ENCODE measurements at regions not wholly inside any gene's neighbourhood (a gene's known extent, or its start where the extent isn't known, plus 50 kb on each side); places are given as distances from the start of the nearest gene placed in this dataset.
A peak's percentile ranks its signal among the peaks of the same experiment; 100 is the strongest.

- no peak overlapping the region for H3K4me3 ChIP-seq (ENCODE audit: low read depth, low read length)
- DNase-seq (ENCODE audit: low read depth) = peak; percentile 28
- TF ChIP-seq CTCF (conservative IDR thresholded peaks at IDR 0.05; ENCODE audit: low read depth, low read length) = peak; percentile 37
Observed at GRCh38 chr12:72133497-72134055, 138.6 kb upstream of the TRHDE start.

DNA sequence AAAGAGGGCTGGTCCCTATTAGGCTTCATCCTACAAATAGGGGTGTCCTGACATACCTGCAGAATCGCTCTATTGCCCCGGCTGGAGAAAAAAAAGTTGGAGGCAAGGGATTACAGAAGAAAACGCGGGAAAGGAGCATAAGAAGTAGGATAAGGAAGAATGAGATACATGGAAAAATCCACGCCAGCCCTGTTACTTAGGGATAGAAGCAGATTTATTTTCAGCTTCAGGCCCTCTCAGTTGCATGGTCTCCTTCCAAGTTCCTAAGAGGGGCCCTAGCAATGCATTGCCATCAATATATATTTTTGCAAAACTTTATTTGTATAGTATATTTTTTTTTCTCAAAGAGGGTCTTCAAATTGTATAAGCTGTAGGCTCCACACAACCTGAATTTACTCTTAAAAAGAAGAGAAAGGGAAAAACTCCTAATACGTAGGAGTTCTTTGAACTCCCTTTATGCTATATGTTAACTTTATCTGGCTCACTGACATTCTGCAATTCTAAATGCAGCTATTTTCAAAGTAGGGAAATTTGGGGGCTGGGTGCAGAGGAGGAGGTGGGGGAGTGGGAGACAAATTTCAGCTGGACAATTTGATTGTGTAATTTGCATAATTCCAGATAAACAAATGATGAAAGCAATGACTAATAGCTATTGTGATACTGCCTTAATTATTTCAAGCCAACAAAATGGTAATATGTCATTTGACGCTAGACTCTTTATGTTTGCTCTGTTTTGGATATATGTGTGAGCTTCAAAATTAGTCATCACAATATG is 137.7 kb upstream of the TRHDE start:
- H3K4me3 ChIP-seq (ENCODE audit: low read depth, low read length) = no peak overlapping the region
- no peak for TF ChIP-seq CTCF (conservative IDR thresholded peaks at IDR 0.05; ENCODE audit: low read depth, low read length)
- DNase-seq (ENCODE audit: low read depth) = no peak

DNA sequence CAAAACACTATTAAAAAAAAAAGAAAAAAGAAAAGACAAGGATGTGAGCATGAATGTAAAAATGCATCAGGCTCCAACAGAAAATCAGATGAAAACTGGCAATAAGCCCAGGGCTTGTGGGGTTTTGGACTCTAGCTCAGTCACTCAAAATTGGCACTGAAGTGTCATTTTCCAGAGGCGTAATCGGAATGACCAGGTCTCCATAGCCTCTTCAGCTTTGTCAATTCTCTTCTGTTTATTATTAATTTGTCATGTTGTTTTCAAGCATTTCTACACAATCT is 137.2 kb upstream of the TRHDE start:
- no peak overlapping the region for H3K4me3 ChIP-seq (ENCODE audit: low read depth, low read length)
- no peak for TF ChIP-seq CTCF (conservative IDR thresholded peaks at IDR 0.05; ENCODE audit: low read depth, low read length)
- DNase-seq (ENCODE audit: low read depth) = no peak

DNA sequence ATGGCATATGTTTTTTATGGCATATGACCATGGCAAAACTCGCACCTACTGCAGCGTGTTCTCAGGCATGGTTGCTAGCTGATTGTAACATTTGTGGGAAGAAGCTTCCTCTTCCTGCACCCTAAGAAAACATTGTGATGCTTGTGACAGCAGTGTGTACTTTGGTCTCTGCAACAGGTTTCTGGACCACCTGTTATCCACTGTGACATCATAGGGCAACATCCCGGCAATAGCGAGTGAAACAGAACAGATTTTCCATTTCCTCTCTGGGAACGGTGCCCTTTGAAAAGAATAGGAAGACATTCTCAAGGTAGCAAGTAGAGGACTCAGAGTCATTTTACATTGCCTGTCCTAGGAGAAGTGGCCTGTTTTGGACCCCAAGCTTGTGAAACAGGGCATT is 135.4 kb upstream of the TRHDE start:
- TF ChIP-seq CTCF (conservative IDR thresholded peaks at IDR 0.05; ENCODE audit: low read depth, low read length) = no peak
- no peak for DNase-seq (ENCODE audit: low read depth)
- no peak overlapping the region for H3K4me3 ChIP-seq (ENCODE audit: low read depth, low read length)

GRCh38 chr12:72139411-72139810 is 132.8 kb upstream of the TRHDE start:
- DNase-seq (ENCODE audit: low read depth) = no peak
- H3K4me3 ChIP-seq (ENCODE audit: low read depth, low read length) = no peak overlapping the region
- TF ChIP-seq CTCF (conservative IDR thresholded peaks at IDR 0.05; ENCODE audit: low read depth, low read length) = no peak

GRCh38 chr12:72141381-72141780 is 130.8 kb upstream of the TRHDE start:
- no peak overlapping the region for H3K4me3 ChIP-seq (ENCODE audit: low read depth, low read length)
- peak; percentile 38 for TF ChIP-seq CTCF (conservative IDR thresholded peaks at IDR 0.05; ENCODE audit: low read depth, low read length)

GRCh38 chr12:72144553-72144952 is 127.6 kb upstream of the TRHDE start:
- TF ChIP-seq CTCF (conservative IDR thresholded peaks at IDR 0.05; ENCODE audit: low read depth, low read length) = no peak
- no peak for DNase-seq (ENCODE audit: low read depth)
- H3K4me3 ChIP-seq (ENCODE audit: low read depth, low read length) = no peak overlapping the region

More at GRCh38 chr12:72141381-72141780, 130.8 kb upstream of the TRHDE start:
- DNase-seq (ENCODE audit: low read depth) = peak; percentile 33

All from choroid plexus epithelial cell (primary cell).